Retinal pigment epithelial cell (primary cell): ENCODE measurements at regions not wholly inside any gene's neighbourhood (a gene's known extent, or its start where the extent isn't known, plus 50 kb on each side); places are given as distances from the start of the nearest gene placed in this dataset.

Experiments
- DNase-seq: peaks from one replicate; pipeline ENCODE4 v3.0.0-alpha.2; 2010; ENCODE audit warnings: low read depth
- H3K4me3 ChIP-seq: 2 replicates; pipeline ENCODE4 v1.5.1; 2011; ENCODE audit warnings: mild to moderate bottlenecking, low read length, control low read depth, moderate library complexity
- TF ChIP-seq, protein P1 (sequence below): conservative IDR thresholded peaks from 2 replicates; pipeline ENCODE4 v1.5.1; 2011; ENCODE audit warnings: low read depth, low read length, control low read depth, inconsistent platforms

- DNase-seq, result no peak
- TF ChIP-seq, protein P1, sequence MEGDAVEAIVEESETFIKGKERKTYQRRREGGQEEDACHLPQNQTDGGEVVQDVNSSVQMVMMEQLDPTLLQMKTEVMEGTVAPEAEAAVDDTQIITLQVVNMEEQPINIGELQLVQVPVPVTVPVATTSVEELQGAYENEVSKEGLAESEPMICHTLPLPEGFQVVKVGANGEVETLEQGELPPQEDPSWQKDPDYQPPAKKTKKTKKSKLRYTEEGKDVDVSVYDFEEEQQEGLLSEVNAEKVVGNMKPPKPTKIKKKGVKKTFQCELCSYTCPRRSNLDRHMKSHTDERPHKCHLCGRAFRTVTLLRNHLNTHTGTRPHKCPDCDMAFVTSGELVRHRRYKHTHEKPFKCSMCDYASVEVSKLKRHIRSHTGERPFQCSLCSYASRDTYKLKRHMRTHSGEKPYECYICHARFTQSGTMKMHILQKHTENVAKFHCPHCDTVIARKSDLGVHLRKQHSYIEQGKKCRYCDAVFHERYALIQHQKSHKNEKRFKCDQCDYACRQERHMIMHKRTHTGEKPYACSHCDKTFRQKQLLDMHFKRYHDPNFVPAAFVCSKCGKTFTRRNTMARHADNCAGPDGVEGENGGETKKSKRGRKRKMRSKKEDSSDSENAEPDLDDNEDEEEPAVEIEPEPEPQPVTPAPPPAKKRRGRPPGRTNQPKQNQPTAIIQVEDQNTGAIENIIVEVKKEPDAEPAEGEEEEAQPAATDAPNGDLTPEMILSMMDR, result no peak
- no peak overlapping the region for H3K4me3 ChIP-seq
These were observed 168.1 kb upstream of the SOX21 start for GRCh38 chr13:94880463-94880862.

GRCh38 chr13:94878602-94879165 lies 166.3 kb upstream of the SOX21 start:
- TF ChIP-seq, protein P1, result no peak
- DNase-seq, result no peak
- H3K4me3 ChIP-seq, result no peak overlapping the region

- DNase-seq, result no peak
- TF ChIP-seq, protein P1, result no peak
- no peak overlapping the region for H3K4me3 ChIP-seq
These were observed 152.1 kb upstream of the SOX21 start for GRCh38 chr13:94864474-94864873.

GRCh38 chr13:94860981-94861407 lies 148.6 kb upstream of the SOX21 start:
- no peak for DNase-seq
- H3K4me3 ChIP-seq, result no peak overlapping the region
- TF ChIP-seq, protein P1, result no peak

GRCh38 chr13:94859811-94860210 lies 147.5 kb upstream of the SOX21 start:
- TF ChIP-seq, protein P1, result no peak
- no peak overlapping the region for H3K4me3 ChIP-seq
- no peak for DNase-seq

DNA sequence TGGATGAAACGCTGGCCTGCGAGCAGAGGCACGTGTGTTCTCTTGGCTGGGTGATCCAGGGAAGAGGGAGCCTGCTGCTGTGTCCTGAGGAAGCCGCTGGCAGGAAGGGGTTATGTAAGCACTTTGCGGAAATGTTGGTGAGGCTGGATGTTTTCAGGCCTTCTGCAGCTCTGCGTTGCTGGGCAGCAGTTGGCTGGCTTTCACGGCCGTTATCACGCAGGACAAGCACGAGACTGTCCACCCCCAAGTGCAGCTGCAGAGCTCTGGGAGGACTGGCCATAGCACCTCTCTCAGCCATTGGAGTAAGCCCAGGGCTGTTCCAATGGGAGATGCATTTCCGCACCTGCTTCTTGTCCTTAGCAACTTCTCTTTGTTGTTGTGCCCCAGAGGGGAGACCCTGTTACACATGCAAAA lies 146.9 kb upstream of the SOX21 start:
- H3K4me3 ChIP-seq, result no peak overlapping the region
- TF ChIP-seq, protein P1, result no peak
- DNase-seq, result no peak

DNA sequence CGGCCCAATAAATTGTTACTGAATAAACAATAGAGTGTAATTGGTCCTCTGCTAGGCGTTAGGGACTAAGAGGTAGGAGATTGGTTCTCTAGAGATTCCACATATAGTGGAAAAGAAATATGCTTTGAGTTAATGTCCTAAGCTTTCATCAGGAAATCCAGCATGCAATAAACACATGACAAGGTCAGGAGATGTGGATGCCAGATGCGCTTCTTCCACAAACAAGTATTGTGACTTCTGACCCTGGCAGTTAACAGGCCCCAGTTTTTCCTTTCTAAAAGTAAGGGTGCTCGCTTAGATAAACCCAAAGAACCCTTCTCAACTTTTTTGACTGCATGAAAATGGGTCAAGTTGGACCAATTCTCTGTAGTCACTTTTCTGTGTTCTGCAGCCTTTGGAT lies 146.5 kb upstream of the SOX21 start:
- DNase-seq, result no peak
- H3K4me3 ChIP-seq, result no peak overlapping the region
- TF ChIP-seq, protein P1, result no peak
